ENCODE measurements at regions not wholly inside any gene's neighbourhood (a gene's known extent, or its start where the extent isn't known, plus 50 kb on each side); places are given as distances from the start of the nearest gene placed in this dataset.

- TF ChIP-seq POLR2A (IDR thresholded peaks at IDR 0.05) (no peak), CTCF (IDR thresholded peaks at IDR 0.05) (no peak), EP300 (IDR thresholded peaks at IDR 0.05) (no peak)
- H3K4me3 ChIP-seq, result no peak overlapping the region
- no peak overlapping the region for H3K27ac ChIP-seq
- WGBS, 2 donors, result 98 to 100% methylated on average over 1 of the region's 1 CpG
- no peak for DNase-seq (ENCODE audit: low spot score in 2 of 2)
- no peaks in the 10 kb centered on the region for H3K36me3 ChIP-seq
- H3K9me3 ChIP-seq, result peaks cover 0 to 4% (median 0%) of the 10 kb centered on the region in 4 donors
- H3K4me1 ChIP-seq, result peaks cover 0 to 10% (median 2%) of the 10 kb centered on the region in 4 donors
- no peaks in the 10 kb centered on the region for H3K27me3 ChIP-seq
These were observed 52.5 kb upstream of the BICC1 start for GRCh38 chr10:58460157-58460556.

- Histone ChIP-seq H3K36me3 (no peaks in the 10 kb centered on the region), H3K4me3 (no peak overlapping the region), H3K27me3 (no peaks in the 10 kb centered on the region), H3K27ac (no peak overlapping the region), H3K4me1 (peaks cover 0 to 9% (median 2%) of the 10 kb centered on the region in 4 donors), H3K9me3 (no peaks in the 10 kb centered on the region)
- no peak for DNase-seq (ENCODE audit: low spot score in 2 of 2)
- WGBS, 2 donors, result 92 to 93% methylated on average over 3 of the region's 3 CpGs
- TF ChIP-seq EP300 (IDR thresholded peaks at IDR 0.05) (no peak), POLR2A (IDR thresholded peaks at IDR 0.05) (no peak), CTCF (IDR thresholded peaks at IDR 0.05) (no peak)
These were observed 49.7 kb upstream of the BICC1 start for GRCh38 chr10:58462863-58463507.
